HG02870 (cell line): ENCODE measurements at regions not wholly inside any gene's neighbourhood (a gene's known extent, or its start where the extent isn't known, plus 50 kb on each side); places are given as distances from the start of the nearest gene placed in this dataset.

ENCODE experiments used
- ATAC-seq: cut with Tn5 transposase; IDR thresholded peaks from one replicate; pipeline ENCODE4 v1.9.1; 2021; ENCODE audit warnings: mild to moderate bottlenecking, moderate library complexity; ENCODE audit not compliant: unreplicated experiment

- no peak for ATAC-seq
Observed at GRCh38 chr13:72127031-72127430, 260.0 kb upstream of the DACH1 start.

DNA sequence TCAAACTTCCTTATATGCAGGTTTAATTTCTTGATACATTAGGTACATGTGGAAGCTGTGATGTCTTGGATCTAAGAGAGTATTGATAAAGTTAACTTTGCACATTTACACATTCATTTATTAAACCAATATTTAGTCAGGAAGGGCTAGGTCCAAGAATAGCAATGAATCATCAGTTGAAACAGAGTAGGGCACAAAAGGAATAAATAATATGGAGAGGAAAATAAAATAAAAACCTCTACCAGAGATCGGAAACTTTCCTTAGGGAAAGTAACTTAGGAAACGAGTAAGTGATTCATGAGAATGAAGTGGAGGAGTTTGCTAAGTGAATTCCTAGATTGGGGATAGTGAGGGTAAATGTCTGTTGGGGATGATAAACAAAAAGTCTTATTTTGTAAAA is 259.4 kb upstream of the DACH1 start:
- no peak for ATAC-seq

- no peak for ATAC-seq
Observed at GRCh38 chr13:72125561-72125960, 258.6 kb upstream of the DACH1 start.

DNA sequence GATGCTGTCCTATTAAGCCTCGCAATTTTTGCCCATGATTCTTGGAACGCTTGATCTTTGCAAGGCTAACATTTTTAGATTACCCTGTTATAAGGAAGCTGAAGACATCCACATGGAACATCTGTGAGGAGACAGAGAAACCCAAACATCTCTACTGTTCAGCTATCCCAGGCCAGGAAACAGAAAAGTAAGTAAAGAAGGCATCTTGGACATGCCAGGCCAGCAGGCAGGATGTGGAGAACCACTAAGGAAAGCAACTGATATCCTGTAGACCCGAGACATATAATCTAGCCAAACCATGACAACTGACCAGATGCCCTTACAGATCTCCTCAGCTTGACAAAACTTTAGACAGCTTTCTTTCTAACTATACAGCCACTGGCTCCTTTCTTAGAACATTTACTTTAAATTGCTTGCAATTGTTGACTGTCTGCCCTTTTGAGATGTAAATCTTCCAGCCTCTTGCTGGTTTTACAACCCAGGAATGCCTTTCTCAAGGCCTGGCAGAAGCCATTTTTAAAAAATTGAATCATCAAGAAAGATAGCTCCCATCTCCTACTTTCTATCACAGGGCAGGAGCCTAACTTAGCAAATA is 255.8 kb upstream of the DACH1 start:
- no peak for ATAC-seq

DNA sequence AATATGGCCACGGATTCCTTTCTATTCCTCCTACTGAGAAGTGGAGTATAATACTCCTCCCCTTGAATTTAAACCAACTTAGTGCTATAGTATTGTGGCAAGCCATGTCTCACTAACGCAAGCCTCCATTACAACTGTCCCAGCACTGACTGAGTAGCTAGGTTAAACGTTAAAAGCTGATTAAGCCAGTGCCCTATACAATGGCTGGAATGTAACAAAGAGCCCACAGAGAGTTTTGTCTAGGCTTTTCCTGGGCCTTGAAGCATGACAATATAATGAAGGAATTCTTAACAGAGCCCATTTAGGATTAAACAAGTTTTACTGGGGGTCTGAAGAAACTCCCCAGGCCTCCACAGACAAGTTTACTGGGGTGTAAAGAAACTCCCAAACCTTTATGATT is 254.5 kb upstream of the DACH1 start:
- no peak for ATAC-seq

DNA sequence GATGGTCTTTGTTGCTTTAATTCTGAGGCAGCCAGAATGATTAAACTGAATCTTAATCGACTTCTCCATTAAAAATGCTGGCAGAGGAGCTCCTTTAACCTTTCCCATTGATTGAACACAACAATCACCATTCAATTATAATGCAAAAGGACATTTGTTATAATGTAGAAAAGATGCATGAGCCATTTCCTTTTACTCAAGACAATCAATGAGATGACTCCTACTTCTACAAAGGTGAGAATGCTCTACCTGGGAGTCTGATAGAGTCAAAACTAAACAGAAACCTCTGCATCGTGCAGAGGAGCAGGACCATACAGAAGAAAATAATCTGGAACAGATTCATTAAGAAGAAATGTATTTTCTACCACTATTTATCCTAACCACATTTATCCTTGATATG is 253.6 kb upstream of the DACH1 start:
- ATAC-seq: no peak

DNA sequence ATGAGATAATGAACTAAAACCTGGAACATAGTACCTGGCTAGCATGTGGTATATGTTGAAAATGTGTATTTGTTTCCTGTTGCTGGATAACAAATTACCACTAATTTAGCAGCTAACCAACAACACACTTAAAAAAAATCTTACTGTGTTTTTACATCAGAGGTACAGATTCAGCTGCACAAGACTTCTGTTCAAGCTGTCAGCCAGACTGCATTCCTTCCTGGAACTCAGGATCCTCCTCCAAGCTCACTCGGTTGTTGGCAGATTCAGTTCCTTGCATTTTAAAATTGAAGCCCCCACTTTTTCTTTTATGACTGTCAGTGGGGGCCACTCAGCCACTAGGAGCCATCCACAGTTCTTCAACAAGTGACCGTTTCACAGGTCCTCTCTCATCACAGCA is 246.9 kb upstream of the DACH1 start:
- no peak for ATAC-seq

DNA sequence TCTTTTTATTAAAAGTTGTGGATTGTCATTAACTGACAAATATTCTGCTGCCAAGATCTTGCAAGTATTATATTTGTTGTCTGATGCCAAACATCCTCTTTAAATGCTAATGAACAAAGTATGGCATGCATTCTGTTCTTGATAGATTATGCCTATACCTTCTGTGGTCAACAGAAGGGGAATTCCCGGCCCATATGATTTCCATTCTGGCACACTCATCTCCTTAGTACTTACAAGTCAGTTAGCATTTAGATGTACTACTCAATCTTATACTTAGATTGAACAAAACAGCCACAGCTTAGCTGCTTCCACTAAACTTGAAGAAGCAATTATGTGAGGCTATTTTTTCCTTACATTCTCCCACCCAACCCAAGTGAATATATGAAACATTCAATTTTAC is 246.1 kb upstream of the DACH1 start:
- ATAC-seq: no peak

DNA sequence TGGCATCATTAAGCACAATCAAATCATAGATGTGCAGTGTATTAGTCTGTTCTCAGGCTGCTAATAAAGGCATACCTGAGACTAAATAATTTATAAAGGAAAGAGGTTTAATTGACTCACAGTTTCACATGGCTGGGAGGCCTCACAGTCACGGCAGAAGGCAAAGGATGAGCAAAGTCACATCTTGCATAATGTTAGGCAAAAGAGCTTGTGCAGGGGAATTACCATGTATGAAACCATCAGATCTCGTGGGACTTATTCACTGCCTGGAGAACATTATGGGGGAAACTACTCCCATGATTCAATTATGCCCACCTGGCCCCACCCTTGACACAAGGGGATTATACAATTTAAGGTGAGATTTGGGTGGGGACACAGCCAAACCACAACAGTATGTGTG is 245.2 kb upstream of the DACH1 start:
- no peak for ATAC-seq

DNA sequence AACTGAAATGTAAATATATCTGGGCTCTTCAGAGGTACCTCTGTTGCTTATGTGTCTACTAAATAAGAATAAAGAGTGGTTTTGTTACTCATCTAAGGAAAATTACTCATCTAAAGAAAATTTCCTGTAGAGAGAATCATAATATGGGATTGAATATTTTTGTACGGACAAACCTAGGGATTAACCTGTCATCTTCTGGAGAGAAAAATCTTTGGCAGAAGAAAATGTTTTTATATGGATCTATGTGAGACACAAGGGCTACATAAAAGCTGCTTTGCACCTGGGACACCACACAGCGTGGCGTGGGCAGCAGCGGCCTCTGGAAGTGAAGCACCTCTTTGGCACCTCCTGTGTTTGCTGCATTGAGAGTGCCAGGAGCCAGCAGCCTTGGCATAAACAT is 242.9 kb upstream of the DACH1 start:
- no peak for ATAC-seq

- ATAC-seq: no peak
Observed at GRCh38 chr13:72104656-72105180, 237.7 kb upstream of the DACH1 start.

DNA sequence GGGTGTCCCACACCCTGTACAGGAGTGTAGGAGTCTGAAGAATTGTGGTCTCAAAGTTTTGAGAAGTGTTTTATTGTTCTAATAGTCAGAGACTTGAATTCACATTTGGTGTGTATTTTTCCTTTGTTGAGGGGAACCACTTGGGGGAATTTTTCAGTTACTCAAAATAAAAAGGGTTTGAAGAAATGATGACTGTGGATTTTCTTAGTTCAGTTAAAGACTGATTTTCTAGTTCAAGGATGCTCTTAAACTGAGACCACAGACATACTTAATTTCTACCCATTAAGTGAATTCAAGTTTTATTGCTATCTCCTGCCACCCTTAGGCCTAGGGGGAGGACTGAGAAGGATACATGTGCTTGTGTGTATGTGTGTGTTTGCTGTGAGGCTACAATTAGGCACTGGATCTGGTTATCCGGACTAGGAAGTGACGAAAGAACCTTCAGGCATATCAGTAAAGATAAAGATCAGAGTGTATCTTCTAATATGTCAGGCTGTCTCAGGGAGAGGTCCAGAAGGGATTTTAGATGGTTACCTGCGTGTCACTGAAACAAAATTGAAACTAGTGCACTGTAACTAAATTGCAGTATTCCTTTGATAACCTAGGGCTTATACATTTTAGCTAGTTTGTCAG is 234.9 kb upstream of the DACH1 start:
- no peak for ATAC-seq

DNA sequence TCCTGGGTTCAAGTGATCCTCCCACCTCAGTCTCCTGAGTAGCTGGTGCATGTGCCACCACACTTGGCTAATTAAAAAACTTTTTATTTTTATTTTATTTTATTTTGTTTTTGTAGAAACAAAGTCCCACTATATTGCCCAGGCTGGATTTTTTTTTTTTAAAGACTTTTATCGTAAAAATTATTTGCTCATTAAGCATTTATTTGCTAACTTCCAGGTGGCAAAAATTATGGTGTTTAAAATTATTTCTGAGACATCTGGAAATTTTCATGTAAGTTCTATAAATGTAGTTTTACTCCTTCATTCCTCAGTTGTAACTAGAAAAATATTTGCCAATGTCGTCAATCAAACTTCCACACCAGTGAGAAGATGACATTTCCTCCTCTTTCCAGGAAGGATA is 233.3 kb upstream of the DACH1 start:
- ATAC-seq: no peak

- no peak for ATAC-seq
Observed at GRCh38 chr13:72097568-72097967, 230.6 kb upstream of the DACH1 start.

DNA sequence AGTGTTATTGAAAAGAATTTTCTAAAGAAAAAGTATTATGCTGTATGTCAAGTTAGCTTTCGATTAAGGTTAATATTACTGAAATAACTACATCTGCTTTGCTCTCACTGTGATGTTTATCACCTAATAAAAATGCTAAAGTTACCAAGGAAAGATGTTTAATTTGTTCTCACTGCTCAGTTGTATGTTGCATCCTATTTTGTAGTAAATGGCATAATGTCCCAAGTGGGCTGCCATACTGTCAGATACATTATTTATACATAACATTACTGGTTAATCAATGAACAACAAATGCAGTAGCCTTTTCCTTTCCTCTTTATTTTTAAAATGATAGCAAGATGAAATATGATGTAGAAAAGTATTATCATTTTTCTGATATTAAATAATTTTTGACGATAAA is 226.3 kb upstream of the DACH1 start:
- no peak for ATAC-seq

GRCh38 chr13:72074663-72075062 is 207.7 kb upstream of the DACH1 start:
- ATAC-seq: no peak

DNA sequence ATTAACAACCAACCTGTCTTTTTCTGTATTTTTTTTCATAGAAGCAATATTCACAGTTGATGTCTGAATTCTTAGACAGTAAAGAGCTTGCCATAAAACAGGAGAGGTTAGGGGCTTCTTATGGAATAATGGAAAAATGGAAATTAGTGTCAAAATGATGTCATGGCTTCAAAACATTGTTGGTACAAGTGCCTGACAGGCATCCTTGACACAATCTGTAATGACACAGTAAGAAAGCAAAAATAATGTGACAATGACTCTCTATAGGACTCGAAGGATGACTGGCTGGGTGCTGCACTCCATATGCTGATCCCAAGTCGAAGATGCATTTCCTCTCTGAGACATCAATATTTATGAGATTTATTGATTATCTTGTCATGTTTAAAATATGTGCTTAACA is 205.3 kb upstream of the DACH1 start:
- no peak for ATAC-seq

DNA sequence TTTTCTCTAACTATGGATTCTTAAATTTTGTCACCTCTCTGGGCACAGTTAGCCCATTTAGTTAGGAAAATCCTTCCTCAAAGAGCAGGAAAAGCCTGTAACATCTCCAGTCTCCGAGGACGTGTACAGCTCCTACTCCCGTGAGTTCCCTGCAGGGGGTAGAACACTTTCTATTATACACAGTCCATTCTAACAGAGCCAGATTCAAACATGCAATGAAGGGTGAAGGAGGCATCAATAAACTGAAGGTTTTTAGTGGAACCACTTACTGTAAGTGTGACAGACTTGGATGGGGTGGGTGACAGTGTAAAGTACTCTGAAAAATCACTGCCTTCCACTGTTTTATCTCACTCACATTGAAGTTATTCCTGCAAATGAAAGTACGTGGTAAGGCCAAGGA is 204.7 kb upstream of the DACH1 start:
- ATAC-seq: no peak

DNA sequence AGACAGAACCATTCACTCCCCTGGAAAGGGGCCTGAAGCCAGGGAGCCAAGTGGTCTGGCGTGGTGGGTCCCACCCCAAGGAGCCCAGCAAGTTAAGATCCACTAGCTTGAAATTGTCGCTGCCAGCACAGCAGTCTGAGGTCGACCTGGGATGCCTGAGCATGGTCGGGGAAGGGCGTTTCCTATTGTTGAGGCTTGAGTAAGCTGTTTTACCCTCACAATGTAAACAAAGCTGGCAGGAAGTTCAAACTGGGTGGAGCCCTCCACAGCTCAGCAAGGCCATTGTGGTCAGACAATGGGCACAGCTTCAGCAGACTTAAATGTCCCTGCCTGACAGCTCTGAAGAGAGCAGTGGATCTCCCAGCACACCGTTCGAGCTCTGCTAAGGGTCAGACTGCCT is 195.6 kb upstream of the DACH1 start:
- no peak for ATAC-seq

DNA sequence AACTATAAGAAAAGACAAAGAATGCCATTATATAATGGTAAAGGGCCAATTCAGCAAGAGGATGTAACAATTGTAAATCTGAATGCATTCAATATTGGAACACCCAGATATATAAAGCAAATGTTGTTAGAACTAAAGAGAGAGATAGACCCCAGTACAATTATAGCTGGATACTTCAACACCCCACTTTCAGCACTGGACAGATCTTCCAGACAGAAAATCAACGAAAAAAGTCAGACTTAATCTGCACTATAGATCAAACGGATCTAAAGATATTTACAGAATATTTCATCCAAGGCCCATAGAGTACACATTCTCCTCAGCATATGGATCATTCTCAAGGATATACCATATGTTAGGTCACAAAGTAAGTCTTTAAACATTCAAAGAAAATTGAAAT is 194.6 kb upstream of the DACH1 start:
- no peak for ATAC-seq

DNA sequence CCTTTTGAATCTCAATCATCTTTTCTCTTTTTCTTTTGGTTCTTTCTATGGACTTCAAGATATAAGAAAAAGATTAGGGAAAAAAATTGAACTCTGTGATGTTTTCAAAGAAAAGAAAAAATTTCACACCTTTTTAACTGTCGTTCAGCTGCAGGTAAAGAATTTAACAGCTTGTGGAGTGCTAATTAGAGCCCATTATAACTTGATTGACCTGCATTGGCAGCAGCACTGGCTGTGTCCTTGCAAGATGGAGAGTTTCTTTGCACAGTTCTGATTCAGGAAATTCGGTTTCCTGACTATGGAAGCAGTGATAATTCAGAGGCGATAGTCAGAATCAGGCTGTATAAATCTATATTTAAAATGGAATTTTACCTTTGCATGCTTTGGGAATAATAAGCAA is 183.2 kb upstream of the DACH1 start:
- no peak for ATAC-seq

- ATAC-seq: no peak
Observed at GRCh38 chr13:72043366-72043765, 176.4 kb upstream of the DACH1 start.

- ATAC-seq: no peak
Observed at GRCh38 chr13:72041165-72041564, 174.2 kb upstream of the DACH1 start.
